ENCODE measurements at regions not wholly inside any gene's neighbourhood (a gene's known extent, or its start where the extent isn't known, plus 50 kb on each side); places are given as distances from the start of the nearest gene placed in this dataset.
"Not testable (repeated sequence)": the region's sequence is repeated elsewhere in the genome, so short reads cannot be mapped to it uniquely, and the experiment has no call there.

- not testable (repeated sequence) for DNase-seq
These were observed 51.6 kb upstream of the MAP4K4 start for GRCh38 chr2:101645886-101646285.

- DNase-seq = no peak
These were observed 52.6 kb upstream of the MAP4K4 start for GRCh38 chr2:101644842-101645383.

DNA sequence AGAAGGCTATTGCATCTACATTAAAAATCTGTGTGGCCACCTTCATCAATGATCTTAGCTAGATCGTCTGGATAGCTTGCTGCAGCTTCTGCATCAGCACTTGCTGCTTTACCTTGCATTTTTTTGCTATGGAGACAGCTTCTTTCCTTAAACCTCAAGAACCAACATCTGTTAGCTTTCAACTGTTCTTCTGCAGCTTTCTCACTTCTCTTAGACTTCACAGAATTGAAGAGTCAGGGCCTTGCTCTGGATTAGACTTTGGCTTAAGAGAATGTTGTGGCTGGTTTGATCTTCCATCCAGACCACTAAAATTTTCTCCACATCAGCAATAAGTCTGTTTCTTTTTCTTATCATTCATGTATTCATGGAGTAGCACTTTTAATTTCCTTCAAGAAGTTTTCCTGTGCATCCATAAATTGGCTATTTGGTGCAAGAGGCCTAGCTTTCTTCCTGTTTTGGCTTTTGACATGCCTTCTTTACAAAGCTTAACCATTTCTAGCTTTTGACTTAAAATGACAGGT lies 54.4 kb upstream of the MAP4K4 start:
- no peak for DNase-seq

DNA sequence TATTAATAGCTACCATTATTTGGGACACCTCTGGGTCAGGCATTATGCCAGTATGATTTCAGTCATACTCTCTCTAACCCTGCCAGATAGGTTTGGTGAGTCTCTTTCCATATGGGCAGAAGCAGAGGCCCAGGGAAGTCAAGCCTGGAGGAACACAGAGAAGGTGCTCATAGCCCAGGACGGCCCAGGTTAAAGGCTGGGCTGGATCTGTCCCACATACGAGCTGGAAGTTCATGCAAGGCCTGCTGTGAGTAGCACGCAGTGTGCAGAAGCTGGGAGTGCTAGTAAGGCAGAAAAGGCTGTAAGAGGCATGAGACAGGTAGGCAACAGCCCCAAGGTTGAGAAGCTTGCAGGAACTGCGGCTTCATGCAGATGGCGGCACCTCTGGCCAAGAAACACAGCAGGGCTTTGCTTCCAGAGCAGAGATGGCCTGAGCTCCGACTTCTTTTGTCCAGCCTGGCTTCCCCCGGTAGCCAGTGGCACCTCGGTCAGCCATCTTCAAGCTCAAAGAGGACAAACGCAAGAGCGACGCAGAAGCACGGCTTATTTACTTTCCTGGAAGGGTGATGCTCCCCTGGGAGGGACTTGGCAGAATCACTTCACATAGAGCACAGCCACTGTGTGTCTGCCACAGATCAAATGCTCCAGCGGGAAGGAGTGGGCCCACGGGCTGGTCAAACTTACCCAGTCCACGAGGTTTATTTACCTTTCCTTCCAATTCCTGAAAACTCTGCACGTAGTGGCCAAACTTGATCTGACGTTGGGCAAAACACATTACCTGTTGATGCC lies 58.5 kb upstream of the MAP4K4 start:
- DNase-seq = no peak

DNA sequence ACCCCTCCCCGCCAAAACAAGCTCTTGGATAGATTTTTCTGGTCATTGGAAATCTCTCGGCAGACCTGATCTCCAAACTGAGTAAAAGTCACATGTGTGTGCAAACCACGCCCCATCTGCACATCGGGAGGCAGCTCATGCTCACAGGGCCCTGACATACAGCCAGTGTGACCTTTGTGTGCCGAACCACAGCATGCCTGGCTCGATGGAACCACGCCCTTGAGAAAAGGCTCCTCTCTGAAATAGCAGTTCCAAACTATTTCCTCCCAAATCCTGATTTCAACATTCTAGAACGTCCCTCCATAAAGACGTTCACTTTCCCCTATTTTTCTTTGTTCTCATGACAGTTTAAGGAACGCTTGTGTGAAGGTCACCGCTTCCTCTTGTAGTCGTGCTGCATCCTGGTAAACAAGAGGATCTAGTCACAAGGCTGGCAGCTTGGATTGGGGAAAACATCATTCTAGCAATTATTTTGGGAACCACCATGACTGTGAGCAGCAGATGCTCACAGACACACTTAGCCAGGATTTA lies 59.3 kb upstream of the MAP4K4 start:
- DNase-seq = no peak

- DNase-seq = no peak
These were observed 67.1 kb upstream of the MAP4K4 start for GRCh38 chr2:101630224-101630949.

GRCh38 chr2:101628030-101628392 lies 69.5 kb upstream of the MAP4K4 start:
- no peak for DNase-seq

DNA sequence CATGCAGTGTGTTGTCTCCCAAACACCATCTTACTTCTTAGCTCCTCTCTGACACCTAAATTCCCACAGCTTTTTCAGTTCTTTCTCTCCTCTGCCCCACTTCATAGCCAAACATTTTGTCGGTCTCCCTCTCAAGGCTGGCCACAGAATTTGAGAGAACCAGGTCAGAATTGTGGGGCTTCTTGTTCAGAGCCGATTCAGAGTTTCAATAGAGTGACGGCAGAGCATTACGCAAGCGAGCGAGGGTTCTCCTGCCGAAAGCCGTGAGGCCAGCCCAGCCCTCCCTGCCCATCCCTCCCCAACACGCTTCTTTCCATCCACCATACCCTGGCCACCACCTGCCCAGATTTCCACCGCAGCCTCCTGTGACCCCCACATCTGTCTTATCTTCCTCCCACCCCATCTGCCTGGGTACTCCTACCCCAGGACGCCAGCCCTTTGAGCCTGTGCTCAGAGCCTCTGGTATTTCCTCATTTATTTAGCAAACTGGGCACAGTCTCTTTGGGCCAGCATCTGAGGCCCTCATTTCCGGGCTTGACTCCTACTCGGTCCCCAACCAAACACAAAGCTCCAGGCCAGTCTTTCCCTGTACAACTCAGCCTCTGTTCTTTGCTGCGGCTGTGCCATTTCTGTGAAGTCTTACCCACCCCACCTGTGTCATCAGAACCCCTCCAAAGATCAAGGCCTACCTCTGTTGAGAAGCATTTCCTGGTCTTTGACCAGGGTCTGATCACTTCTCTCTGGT lies 70.0 kb upstream of the MAP4K4 start:
- no peak for DNase-seq

GRCh38 chr2:101625814-101626213 lies 71.7 kb upstream of the MAP4K4 start:
- DNase-seq = not testable (repeated sequence)

GRCh38 chr2:101625387-101625786 lies 72.1 kb upstream of the MAP4K4 start:
- no peak for DNase-seq

GRCh38 chr2:101624706-101625332 lies 72.7 kb upstream of the MAP4K4 start:
- no peak for DNase-seq

- no peak for DNase-seq
These were observed 74.4 kb upstream of the MAP4K4 start for GRCh38 chr2:101623031-101623521.

DNA sequence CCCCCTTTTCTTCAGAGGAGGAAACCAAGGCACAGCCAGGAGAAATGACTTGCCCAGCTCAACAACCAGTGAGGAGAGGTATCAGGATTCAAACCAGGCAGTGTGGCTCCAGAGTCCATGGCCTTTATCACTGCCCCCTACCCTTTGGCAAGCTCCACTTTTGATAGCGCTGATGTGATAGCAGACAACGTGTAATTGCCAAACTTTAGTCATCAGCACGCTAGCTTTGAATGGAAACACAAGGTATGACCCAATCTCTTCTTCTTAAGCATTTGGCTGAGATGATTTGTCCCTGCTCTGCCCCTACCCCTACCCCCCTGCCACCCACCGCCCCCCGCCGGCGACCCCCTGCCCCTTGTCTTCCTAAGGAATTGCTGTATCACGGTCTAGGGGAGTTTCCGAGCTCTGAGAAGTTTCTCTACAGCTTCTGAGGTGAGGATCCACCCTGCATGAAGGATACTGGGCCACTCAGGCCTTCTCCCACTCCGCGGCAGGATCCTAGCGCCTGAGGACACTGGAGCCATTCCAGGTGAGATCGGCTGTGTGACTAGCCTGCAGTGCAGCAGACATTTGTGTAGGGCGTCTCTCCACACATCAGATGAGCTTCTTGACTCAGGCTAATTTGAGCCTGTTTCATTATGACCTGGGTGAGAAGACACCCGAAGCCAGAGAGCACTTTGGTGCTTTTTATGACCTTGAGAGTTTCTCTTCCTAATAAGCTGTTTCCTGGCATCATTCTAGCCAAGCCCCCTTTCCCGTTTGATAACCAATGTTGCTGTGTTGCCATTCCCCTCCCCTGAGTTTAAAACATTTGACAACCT lies 75.1 kb upstream of the MAP4K4 start:
- no peak for DNase-seq

GRCh38 chr2:101619191-101619591 lies 78.3 kb upstream of the MAP4K4 start:
- DNase-seq = no peak

DNA sequence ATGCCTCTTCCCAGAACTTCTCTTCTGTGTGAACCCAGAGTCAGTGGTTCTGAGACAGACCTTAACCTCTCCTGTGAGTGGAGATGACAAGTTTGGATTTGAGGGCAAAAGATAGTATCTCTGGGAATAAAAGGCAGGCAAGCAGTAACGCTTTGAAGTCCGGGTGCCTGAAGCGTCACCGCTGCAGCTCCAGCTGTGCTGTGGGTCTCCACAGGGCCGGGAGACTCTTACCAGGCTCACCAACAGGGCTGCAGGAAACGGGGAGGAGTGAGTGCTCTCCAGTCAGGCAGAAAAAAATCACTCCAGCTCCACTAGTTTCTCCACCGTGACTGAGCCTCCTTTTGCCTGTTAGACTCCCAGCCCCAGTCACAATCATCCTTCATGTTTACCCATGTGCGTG lies 79.7 kb upstream of the MAP4K4 start:
- no peak for DNase-seq

GRCh38 chr2:101617188-101617587 lies 80.3 kb upstream of the MAP4K4 start:
- DNase-seq = no peak

DNA sequence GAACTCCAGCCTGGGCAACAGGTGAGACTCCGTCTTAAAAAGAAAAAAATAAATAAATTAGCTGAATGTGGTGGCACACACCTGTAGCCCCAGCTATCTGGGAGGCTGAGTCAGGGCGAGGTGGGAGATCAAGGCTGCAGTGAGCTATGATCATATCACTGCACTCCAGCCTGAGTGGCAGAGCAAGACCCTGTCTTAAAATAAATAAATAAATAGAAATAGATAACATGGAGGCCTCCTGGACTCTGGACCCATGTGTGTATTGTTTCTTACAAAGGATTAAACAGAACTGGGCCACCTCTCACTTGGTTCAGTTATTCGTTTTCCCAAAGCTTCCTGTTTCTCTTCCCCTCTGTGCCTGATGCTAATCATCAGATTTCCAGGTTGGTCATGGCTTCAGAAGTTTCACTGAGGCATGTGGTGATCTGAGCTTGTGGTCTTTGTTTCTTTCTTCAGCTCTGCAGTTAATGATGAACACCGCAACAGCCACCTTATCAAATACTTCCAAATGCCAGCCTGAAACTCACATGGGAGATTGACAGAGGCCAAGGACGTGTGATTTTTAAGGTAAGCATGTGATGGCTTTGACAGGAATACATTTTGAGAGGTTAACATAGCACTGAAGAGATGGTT lies 83.3 kb upstream of the MAP4K4 start:
- no peak for DNase-seq

DNA sequence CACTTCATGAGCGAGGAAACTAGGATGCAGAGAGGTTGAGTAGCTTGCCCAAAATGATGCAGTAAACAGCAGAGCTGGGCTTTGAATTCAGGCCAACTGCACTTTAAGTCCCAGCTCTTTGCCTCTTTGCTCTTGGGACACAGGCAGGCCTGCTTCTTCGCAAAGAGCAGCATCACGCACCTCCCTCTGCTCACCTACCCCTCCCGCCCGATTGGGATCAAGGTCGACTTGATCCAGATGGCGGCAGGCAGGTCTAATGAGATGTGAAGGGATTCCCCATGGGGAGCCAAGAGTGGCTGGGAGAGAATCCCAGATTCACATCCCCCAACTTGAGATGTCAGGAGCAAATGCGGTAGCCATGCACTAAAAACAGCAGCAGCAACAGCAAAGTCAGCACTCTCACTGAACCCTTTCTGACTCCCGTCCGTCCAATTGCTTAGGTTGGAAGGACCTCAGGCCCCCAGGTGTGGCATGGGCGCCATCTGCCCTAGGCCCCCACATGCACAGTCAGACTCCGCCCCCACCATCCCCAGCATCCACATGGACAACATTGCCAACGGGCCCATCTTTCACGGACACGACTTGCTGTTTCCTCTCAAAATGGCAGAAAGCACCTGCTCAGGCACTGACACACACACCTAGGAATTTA lies 84.3 kb upstream of the MAP4K4 start:
- DNase-seq = peak; percentile 79 to 92

GRCh38 chr2:101612019-101612418 lies 85.5 kb upstream of the MAP4K4 start:
- no peak for DNase-seq

GRCh38 chr2:101610750-101611315 lies 86.7 kb upstream of the MAP4K4 start:
- DNase-seq = no peak

Measured in NCI-H446 (cell line).